Cardiac muscle cell (in vitro differentiated cells and primary cell): ENCODE measurements at regions not wholly inside any gene's neighbourhood (a gene's known extent, or its start where the extent isn't known, plus 50 kb on each side); places are given as distances from the start of the nearest gene placed in this dataset.

ENCODE experiments used
- DNase-seq, 2 donors: peaks; one replicate each; pipeline versions ENCODE4 v3.0.0 to v3.0.0-alpha.2; 2010 to 2017; ENCODE audit warnings: low read depth in 1 of 2, low spot score in 1 of 2
- H3K27ac ChIP-seq: fragments of 200-600 bp; sonication (generic); 2 replicates; pipeline ENCODE4 v1.5.1; 2016
- H3K27me3 ChIP-seq: fragments of 200-600 bp; sonication (generic); 2 replicates; pipeline ENCODE4 v1.6.0; 2016; ENCODE audit warnings: control low read depth
- H3K36me3 ChIP-seq: fragments of 200-600 bp; sonication (generic); 2 replicates; pipeline ENCODE4 v1.5.1; 2016; ENCODE audit warnings: control low read depth
- H3K4me1 ChIP-seq: fragments of 200-600 bp; sonication (generic); 2 replicates; pipeline ENCODE4 v1.8.1; 2017; ENCODE audit warnings: low read depth, mild to moderate bottlenecking, mixed run types
- H3K4me3 ChIP-seq: fragments of 200-600 bp; sonication (generic); 2 replicates; pipeline ENCODE4 v1.5.1; 2016; ENCODE audit warnings: mild to moderate bottlenecking
- H3K9me3 ChIP-seq: fragments of 200-600 bp; sonication (generic); 2 replicates; pipeline ENCODE4 v1.5.1; 2017; ENCODE audit warnings: low read depth, mild to moderate bottlenecking, control low read depth
- TF ChIP-seq, protein P1 (sequence below): IDR thresholded peaks from 2 replicates; pipeline ENCODE4 v1.5.1; 2012; ENCODE audit warnings: low read depth, mild to moderate bottlenecking, low read length

DNA sequence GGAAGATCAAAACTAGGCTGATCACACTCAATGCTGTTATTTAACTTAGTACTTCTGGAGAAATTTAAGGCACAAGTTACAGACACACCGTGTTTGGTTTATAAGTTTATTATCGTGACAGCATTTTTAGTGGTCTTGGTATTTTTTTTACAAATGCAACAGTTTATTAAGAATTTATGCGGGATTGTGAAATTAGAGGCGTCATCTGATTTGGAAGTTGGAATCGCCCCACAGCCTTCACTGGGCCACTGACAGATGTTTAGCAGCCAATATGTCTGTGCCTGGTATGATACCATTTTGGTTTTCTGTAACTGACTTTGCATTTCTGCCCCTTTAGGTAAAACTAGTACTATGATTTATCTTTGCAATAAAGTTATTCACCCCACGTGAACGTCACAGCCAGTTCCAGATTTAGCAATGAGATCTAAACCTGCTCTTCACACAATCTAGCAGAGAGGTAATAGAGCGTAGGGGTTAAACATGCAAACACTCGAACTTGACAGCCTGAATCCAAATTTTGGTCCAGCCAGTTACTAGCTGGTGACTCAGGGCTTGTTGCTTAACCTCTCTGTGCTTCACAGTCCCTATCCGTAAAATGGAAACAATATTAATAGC lies 73.2 kb upstream of the SSTR1 start:
- TF ChIP-seq, protein P1, sequence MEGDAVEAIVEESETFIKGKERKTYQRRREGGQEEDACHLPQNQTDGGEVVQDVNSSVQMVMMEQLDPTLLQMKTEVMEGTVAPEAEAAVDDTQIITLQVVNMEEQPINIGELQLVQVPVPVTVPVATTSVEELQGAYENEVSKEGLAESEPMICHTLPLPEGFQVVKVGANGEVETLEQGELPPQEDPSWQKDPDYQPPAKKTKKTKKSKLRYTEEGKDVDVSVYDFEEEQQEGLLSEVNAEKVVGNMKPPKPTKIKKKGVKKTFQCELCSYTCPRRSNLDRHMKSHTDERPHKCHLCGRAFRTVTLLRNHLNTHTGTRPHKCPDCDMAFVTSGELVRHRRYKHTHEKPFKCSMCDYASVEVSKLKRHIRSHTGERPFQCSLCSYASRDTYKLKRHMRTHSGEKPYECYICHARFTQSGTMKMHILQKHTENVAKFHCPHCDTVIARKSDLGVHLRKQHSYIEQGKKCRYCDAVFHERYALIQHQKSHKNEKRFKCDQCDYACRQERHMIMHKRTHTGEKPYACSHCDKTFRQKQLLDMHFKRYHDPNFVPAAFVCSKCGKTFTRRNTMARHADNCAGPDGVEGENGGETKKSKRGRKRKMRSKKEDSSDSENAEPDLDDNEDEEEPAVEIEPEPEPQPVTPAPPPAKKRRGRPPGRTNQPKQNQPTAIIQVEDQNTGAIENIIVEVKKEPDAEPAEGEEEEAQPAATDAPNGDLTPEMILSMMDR = no peak
- Histone ChIP-seq H3K4me3 (no peak overlapping the region), H3K27me3 (no peaks in the 10 kb centered on the region), H3K27ac (no peak overlapping the region), H3K36me3 (no peaks in the 10 kb centered on the region), H3K9me3 (no peaks in the 10 kb centered on the region), H3K4me1 (no peaks in the 10 kb centered on the region)
- no peak for DNase-seq

DNA sequence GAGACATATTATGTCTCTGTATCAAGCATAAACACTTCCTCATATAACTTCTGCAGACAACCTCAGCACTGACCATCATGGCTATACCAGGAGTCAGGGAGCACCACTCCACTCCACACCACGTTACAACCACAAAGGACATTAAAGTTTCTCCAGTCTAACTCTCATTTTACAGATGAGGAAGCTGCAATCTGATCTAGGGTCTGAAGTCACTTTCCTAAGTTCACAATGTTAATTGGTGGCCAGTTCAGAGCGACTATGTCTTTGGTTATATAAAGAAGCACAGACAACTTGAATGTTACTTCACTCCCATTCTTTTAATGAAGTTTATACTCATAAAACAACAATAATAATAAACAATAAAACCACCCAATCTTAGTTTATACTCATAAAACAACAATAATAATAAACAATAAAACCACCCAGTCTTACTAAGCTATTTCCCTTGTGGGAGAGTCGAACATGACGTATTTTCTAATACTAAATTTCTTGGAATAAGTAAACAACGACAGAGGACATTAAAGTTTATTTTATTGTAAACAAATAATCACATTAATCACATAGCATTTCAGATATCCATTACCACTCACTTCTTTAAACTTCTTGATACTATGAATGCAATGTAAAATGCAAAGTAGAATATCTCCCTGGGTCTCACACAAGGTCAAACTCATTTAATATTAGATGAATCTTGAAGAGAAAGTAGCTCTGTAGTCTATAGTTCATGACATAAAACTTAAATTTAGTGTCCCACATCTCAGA lies 72.4 kb upstream of the SSTR1 start:
- TF ChIP-seq, protein P1 = no peak
- no peaks in the 10 kb centered on the region for H3K27me3 ChIP-seq
- H3K36me3 ChIP-seq = no peaks in the 10 kb centered on the region
- no peak for DNase-seq
- H3K4me3 ChIP-seq = no peak overlapping the region
- H3K4me1 ChIP-seq = no peaks in the 10 kb centered on the region
- no peaks in the 10 kb centered on the region for H3K9me3 ChIP-seq
- H3K27ac ChIP-seq = no peak overlapping the region

DNA sequence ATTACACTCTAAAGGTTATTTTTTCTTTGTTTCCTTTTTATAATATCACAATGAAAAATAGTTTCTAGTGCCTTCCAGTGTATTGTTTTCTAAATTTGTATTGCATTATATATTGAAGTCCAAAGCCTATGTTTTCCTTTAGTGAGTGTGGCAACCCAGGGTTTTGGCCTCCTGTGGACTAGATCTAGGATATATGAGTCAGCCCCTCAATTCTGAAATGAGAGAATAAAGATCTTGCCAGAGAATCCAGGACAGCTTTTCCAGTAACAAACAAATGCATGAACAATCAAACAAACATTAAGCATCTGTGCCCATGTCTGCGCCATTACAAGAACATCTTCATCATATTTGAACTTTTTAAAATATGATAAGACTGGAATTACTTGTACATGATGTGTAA lies 70.7 kb upstream of the SSTR1 start:
- no peaks in the 10 kb centered on the region for H3K36me3 ChIP-seq
- H3K4me3 ChIP-seq = no peak overlapping the region
- no peaks in the 10 kb centered on the region for H3K4me1 ChIP-seq
- peak in 1 of 2 donors; percentile 20 for DNase-seq
- no peaks in the 10 kb centered on the region for H3K9me3 ChIP-seq
- no peaks in the 10 kb centered on the region for H3K27me3 ChIP-seq
- no peak overlapping the region for H3K27ac ChIP-seq
- TF ChIP-seq, protein P1 = no peak

DNA sequence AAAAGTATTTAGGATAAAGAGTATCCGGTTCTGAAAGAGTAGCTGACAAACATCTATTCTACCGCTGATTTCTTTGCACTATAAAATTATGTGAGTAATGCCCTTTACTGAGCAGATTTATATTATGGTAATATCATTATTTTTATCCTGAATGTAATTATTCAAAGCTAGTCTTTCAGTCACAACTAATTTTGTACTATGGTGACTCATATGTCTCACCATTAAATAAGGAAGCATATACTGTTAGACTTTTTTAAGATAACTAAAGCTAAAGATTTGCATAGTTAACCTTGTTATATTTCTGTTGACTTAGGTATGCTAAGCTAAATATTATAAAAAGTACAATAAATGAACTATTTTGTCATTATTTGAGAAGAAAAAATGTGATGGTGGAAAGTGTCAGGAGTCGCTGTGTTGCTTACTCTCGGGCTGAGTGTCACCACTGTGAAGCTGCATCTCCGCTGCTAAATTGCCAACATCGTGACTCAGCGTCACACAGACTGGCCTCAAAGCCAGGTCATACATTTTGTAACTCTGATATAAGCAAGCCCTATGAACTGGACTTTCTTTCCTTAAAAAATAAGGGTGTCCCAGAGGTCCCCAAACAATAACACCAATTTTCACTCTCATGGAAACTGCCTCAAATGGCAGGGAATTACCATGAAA lies 69.1 kb upstream of the SSTR1 start:
- Histone ChIP-seq H3K27me3 (no peaks in the 10 kb centered on the region), H3K4me1 (no peaks in the 10 kb centered on the region), H3K9me3 (no peaks in the 10 kb centered on the region), H3K36me3 (no peaks in the 10 kb centered on the region), H3K4me3 (no peak overlapping the region), H3K27ac (no peak overlapping the region)
- no peak for DNase-seq
- TF ChIP-seq, protein P1 = no peak

DNA sequence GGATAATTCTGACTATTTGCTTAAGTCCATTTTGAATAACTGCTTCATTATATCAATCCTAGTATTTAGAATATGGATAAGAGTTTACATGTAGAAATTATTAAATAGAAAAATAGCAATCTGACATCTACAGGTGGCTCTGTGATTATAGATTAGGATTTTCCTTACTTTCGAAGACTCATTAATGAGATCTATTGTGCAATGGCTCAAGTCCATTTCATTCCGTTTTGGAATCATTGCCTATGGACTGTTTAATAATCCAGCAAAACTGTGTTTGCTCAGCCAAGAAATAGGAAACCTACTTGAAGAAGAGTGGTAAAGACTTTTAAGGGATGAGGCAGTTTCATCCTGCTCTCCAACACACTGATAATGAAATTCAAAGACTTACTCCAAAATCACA lies 67.8 kb upstream of the SSTR1 start:
- DNase-seq = no peak
- no peaks in the 10 kb centered on the region for H3K27me3 ChIP-seq
- no peaks in the 10 kb centered on the region for H3K36me3 ChIP-seq
- no peak overlapping the region for H3K27ac ChIP-seq
- H3K4me1 ChIP-seq = no peaks in the 10 kb centered on the region
- TF ChIP-seq, protein P1 = no peak
- no peaks in the 10 kb centered on the region for H3K9me3 ChIP-seq
- no peak overlapping the region for H3K4me3 ChIP-seq
